Brain microvascular endothelial cell (primary cell): ENCODE measurements at regions not wholly inside any gene's neighbourhood (a gene's known extent, or its start where the extent isn't known, plus 50 kb on each side); places are given as distances from the start of the nearest gene placed in this dataset.
A peak's percentile ranks its signal among the peaks of the same experiment; 100 is the strongest.

Experiments used
- DNase-seq: peaks from one replicate; pipeline ENCODE4 v3.0.0-alpha.2; 2020
- H3K27ac ChIP-seq: fragments of 250-450 bp; sonication (Bioruptor Pico); 2 replicates; pipeline ENCODE4 v1.5.1; 2020; ENCODE audit warnings: mild to moderate bottlenecking, moderate library complexity
- H3K27me3 ChIP-seq: fragments of 250-450 bp; sonication (Bioruptor Pico); replicated peaks from 2 replicates; pipeline ENCODE4 v1.5.1; 2020; ENCODE audit warnings: mild to moderate bottlenecking
- H3K36me3 ChIP-seq: fragments of 250-450 bp; sonication (Bioruptor Pico); replicated peaks from 2 replicates; pipeline ENCODE4 v1.5.1; 2020; ENCODE audit warnings: mild to moderate bottlenecking
- H3K4me3 ChIP-seq: 2 replicates; pipeline ENCODE4 v1.5.1; 2011; ENCODE audit warnings: low read depth, mild to moderate bottlenecking, control low read depth, low read length, moderate library complexity
- CTCF ChIP-seq: IDR thresholded peaks from 2 replicates; pipeline ENCODE4 v1.5.1; 2011; ENCODE audit warnings: low read depth, mild to moderate bottlenecking, moderate library complexity, low read length, control low read depth, inconsistent platforms; ENCODE audit errors: missing control alignments
- in situ Hi-C: cut with HindIII; loops from 2 replicates; pipeline ENCODE4 v1.10.0; 2017; ENCODE audit warnings: low sequenced_read_pairs, low pct_ligation_motif_present

GRCh38 chr3:29088579-29088978, 192.3 kb upstream of the RBMS3 start:
- no peak for DNase-seq
- Histone ChIP-seq H3K36me3 (no peaks in the 10 kb centered on the region), H3K27me3 (no peaks in the 10 kb centered on the region), H3K4me3 (no peak overlapping the region), H3K27ac (no peak overlapping the region)
- in situ Hi-C loops, result no loop called here
- no peak for TF ChIP-seq CTCF

- no peak for DNase-seq
- no peaks in the 10 kb centered on the region for H3K36me3 ChIP-seq
- TF ChIP-seq CTCF, result no peak
- H3K27ac ChIP-seq, result no peak overlapping the region
- no peak overlapping the region for H3K4me3 ChIP-seq
- no peaks in the 10 kb centered on the region for H3K27me3 ChIP-seq
- in situ Hi-C loops, result no loop called here
Observed at GRCh38 chr3:29090912-29091597, 189.8 kb upstream of the RBMS3 start.

- Histone ChIP-seq H3K27ac (no peak overlapping the region), H3K27me3 (no peaks in the 10 kb centered on the region), H3K4me3 (no peak overlapping the region), H3K36me3 (no peaks in the 10 kb centered on the region)
- DNase-seq, result no peak
- in situ Hi-C loops, result no loop called here
- TF ChIP-seq CTCF, result no peak
Observed at GRCh38 chr3:29091599-29092189, 189.2 kb upstream of the RBMS3 start.

- no peak for TF ChIP-seq CTCF
- no peak overlapping the region for H3K27ac ChIP-seq
- no peak overlapping the region for H3K4me3 ChIP-seq
- no peaks in the 10 kb centered on the region for H3K36me3 ChIP-seq
- H3K27me3 ChIP-seq, result no peaks in the 10 kb centered on the region
- in situ Hi-C loops, result no loop called here
- no peak for DNase-seq
Observed at GRCh38 chr3:29092348-29092747, 188.5 kb upstream of the RBMS3 start.

- in situ Hi-C loops, result no loop called here
- Histone ChIP-seq H3K4me3 (no peak overlapping the region), H3K27me3 (no peaks in the 10 kb centered on the region), H3K27ac (no peak overlapping the region), H3K36me3 (no peaks in the 10 kb centered on the region)
- no peak for TF ChIP-seq CTCF
- no peak for DNase-seq
Observed at GRCh38 chr3:29099296-29099695, 181.6 kb upstream of the RBMS3 start.

- no peak for TF ChIP-seq CTCF
- no peak overlapping the region for H3K4me3 ChIP-seq
Observed at GRCh38 chr3:29099775-29100174, 181.1 kb upstream of the RBMS3 start.

More at GRCh38 chr3:29099775-29100174, 181.1 kb upstream of the RBMS3 start:
- in situ Hi-C loops, result no loop called here
- no peak overlapping the region for H3K27ac ChIP-seq
- DNase-seq, result peak; percentile 1
- no peaks in the 10 kb centered on the region for H3K36me3 ChIP-seq
- no peaks in the 10 kb centered on the region for H3K27me3 ChIP-seq
